Adrenal gland (tissue), 5 donors: ENCODE measurements at regions not wholly inside any gene's neighbourhood (a gene's known extent, or its start where the extent isn't known, plus 50 kb on each side); places are given as distances from the start of the nearest gene placed in this dataset.

Source experiments
- CTCF ChIP-seq, 6 experiments: fragments of 450-650 bp in 4 of 6; fragments of 200-600 bp in 2 of 6; sonication (generic) in 1 of 6; IDR thresholded peaks; 1 replicate in 5 of 6; 2 replicates in 1 of 6; pipeline versions ENCODE4 v1.5.1 to v1.8.0; 2016 to 2021; ENCODE audit warnings: antibody characterized with exemption in 6 of 6, mild to moderate bottlenecking in 2 of 6, moderate library complexity in 1 of 6
- POLR2A ChIP-seq, 2 donors: fragments of 450-650 bp; IDR thresholded peaks; one replicate each; pipeline ENCODE4 v1.6.1; 2017; ENCODE audit warnings: antibody characterized with exemption in 2 of 2, mild to moderate bottlenecking in 2 of 2, moderate library complexity in 1 of 2
- donor health status: DM: no; HTN: no; CAD: no.

- TF ChIP-seq CTCF (IDR thresholded peaks at IDR 0.05) (no peak), POLR2A (IDR thresholded peaks at IDR 0.05) (no peak)
These were observed 93.2 kb upstream of the XPO1 start for GRCh38 chr2:61631321-61631720.
